Esophagus muscularis mucosa (tissue), 3 donors: ENCODE measurements at regions not wholly inside any gene's neighbourhood (a gene's known extent, or its start where the extent isn't known, plus 50 kb on each side); places are given as distances from the start of the nearest gene placed in this dataset.

Source experiments
- CTCF ChIP-seq, 3 experiments: fragments of 200-600 bp in 2 of 3; fragments of 450-650 bp in 1 of 3; sonication (generic) in 2 of 3; IDR thresholded peaks; one replicate each; pipeline ENCODE4 v1.5.1; 2017 to 2019; ENCODE audit warnings: antibody characterized with exemption in 3 of 3, mild to moderate bottlenecking in 2 of 3, moderate library complexity in 1 of 3
- POLR2A ChIP-seq: fragments of 450-650 bp; IDR thresholded peaks from one replicate; pipeline ENCODE4 v1.6.1; 2017; ENCODE audit warnings: antibody characterized with exemption, moderate library complexity, mild to moderate bottlenecking, low read depth
- POLR2AphosphoS5 ChIP-seq, 2 donors: sonication (generic); formaldehyde crosslinking; IDR thresholded peaks; one replicate each; pipeline ENCODE4 v1.6.1; 2017; ENCODE audit warnings: antibody characterized with exemption in 2 of 2

- TF ChIP-seq CTCF (IDR thresholded peaks at IDR 0.05) (no peak), POLR2A (no peak), POLR2AphosphoS5 (IDR thresholded peaks at IDR 0.05) (no peak)
These were observed 1396.8 kb upstream of the LRRTM3 start for GRCh38 chr10:65528986-65529385.
